Breast epithelium (tissue), 4 donors: ENCODE measurements at regions not wholly inside any gene's neighbourhood (a gene's known extent, or its start where the extent isn't known, plus 50 kb on each side); places are given as distances from the start of the nearest gene placed in this dataset.
A peak's percentile ranks its signal among the peaks of the same experiment; 100 is the strongest.
"Not testable (repeated sequence)": the region's sequence is repeated elsewhere in the genome, so short reads cannot be mapped to it uniquely, and the experiment has no call there.

Source experiments
- DNase-seq, 2 donors: peaks; one replicate each; pipeline ENCODE4 v3.0.0-alpha.2; 2019; ENCODE audit warnings: low spot score in 2 of 2
- H3K27ac ChIP-seq, 2 donors: fragments of 200-600 bp; sonication (generic) in 1 of 2; one replicate each; pipeline ENCODE4 v1.5.1; 2016 to 2019; ENCODE audit warnings: mild to moderate bottlenecking in 1 of 2
- H3K27me3 ChIP-seq, 2 donors: fragments of 200-600 bp; sonication (generic) in 1 of 2; one replicate each; pipeline versions ENCODE4 v1.5.1 to v1.6.0; 2017 to 2019; ENCODE audit warnings: control low read depth in 1 of 2, mild to moderate bottlenecking in 1 of 2
- H3K36me3 ChIP-seq: fragments of 200-600 bp; one replicate; pipeline ENCODE4 v1.5.1; 2019
- H3K4me1 ChIP-seq, 2 donors: fragments of 200-600 bp; sonication (generic); one replicate each; pipeline ENCODE4 v1.5.1; 2016 to 2019; ENCODE audit warnings: control low read depth in 1 of 2
- H3K4me3 ChIP-seq, 3 donors: fragments of 200-600 bp; sonication (generic); 1 replicate in 2 of 3; 2 replicates in 1 of 3; pipeline ENCODE4 v1.5.1; 2016 to 2019; ENCODE audit warnings: mild to moderate bottlenecking in 3 of 3, moderate library complexity in 2 of 3
- H3K9me3 ChIP-seq, 2 donors: fragments of 200-600 bp; sonication (generic) in 1 of 2; one replicate each; pipeline ENCODE4 v1.5.1; 2016 to 2019; ENCODE audit warnings: control low read depth in 1 of 2
- POLR2A ChIP-seq: fragments of 450-650 bp; IDR thresholded peaks from one replicate; pipeline ENCODE4 v1.6.1; 2016; ENCODE audit warnings: antibody characterized with exemption, mild to moderate bottlenecking, moderate library complexity
- POLR2AphosphoS5 ChIP-seq, 3 donors: sonication (generic); formaldehyde crosslinking; IDR thresholded peaks; one replicate each; pipeline ENCODE4 v1.6.1; 2017; ENCODE audit warnings: antibody characterized with exemption in 3 of 3
- intact Hi-C: fragments of 100-400 bp; cut with DNase I; formaldehyde crosslinking; loops from one replicate; pipeline ENCODE4 v1.15.1; 2023; ENCODE audit warnings: low total_unique reads
- TF ChIP-seq, protein P1 (sequence below), 3 donors: fragments of 450-650 bp; IDR thresholded peaks; one replicate each; pipeline ENCODE4 v1.5.1; 2016 to 2017; ENCODE audit warnings: antibody characterized with exemption in 3 of 3, mild to moderate bottlenecking in 3 of 3, moderate library complexity in 3 of 3

DNA sequence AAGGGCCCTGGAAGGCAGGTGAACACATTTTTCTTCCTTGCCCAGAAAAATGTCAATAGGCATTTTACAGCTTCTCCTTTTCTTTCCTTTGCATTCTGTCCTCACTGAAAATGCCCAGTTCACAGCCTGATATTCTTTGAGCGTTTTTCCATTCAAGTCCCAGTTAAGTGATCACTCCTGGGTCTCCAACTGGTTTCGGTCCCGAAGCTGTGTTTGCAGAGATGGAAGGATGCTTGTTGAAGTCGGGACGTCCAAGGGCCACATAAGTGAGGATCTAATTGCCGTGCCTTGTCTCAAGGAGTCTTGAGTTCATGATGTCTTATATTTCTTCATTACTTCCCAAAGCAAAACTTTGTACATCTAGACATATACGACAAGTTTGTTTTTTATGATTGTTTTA, 208.7 kb upstream of the PRKCQ start:
- Histone ChIP-seq H3K36me3 (no peaks in the 10 kb centered on the region), H3K27ac (no peak overlapping the region), H3K9me3 (no peaks in the 10 kb centered on the region), H3K4me1 (no peaks in the 10 kb centered on the region), H3K4me3 (no peak overlapping the region), H3K27me3 (no peaks in the 10 kb centered on the region)
- TF ChIP-seq POLR2A (no peak), POLR2AphosphoS5 (IDR thresholded peaks at IDR 0.05) (no peak)
- TF ChIP-seq, protein P1, sequence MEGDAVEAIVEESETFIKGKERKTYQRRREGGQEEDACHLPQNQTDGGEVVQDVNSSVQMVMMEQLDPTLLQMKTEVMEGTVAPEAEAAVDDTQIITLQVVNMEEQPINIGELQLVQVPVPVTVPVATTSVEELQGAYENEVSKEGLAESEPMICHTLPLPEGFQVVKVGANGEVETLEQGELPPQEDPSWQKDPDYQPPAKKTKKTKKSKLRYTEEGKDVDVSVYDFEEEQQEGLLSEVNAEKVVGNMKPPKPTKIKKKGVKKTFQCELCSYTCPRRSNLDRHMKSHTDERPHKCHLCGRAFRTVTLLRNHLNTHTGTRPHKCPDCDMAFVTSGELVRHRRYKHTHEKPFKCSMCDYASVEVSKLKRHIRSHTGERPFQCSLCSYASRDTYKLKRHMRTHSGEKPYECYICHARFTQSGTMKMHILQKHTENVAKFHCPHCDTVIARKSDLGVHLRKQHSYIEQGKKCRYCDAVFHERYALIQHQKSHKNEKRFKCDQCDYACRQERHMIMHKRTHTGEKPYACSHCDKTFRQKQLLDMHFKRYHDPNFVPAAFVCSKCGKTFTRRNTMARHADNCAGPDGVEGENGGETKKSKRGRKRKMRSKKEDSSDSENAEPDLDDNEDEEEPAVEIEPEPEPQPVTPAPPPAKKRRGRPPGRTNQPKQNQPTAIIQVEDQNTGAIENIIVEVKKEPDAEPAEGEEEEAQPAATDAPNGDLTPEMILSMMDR (IDR thresholded peaks at IDR 0.05): no peak
- intact Hi-C loops: no loop called here
- no peak for DNase-seq

DNA sequence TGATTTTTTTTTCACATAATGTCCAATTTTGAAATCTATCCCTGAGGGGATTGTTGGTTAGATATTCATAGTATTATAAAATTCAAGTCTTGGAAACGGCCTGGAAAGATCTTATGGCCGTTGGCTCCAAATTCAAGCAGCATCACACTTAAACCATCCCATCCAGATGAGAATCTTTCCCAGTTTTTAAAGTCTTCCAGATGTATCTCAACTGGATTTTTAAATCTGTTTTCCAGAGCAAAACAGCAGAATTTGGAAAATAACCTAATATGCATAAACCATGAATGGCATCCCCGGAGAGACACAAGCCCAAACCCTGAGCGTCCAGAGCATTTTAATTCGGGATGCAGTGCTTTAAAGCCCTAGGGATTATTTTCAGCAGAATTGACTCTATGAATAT, 208.2 kb upstream of the PRKCQ start:
- Histone ChIP-seq H3K36me3 (no peaks in the 10 kb centered on the region), H3K27me3 (no peaks in the 10 kb centered on the region), H3K27ac (no peak overlapping the region), H3K9me3 (no peaks in the 10 kb centered on the region), H3K4me3 (no peak overlapping the region), H3K4me1 (no peaks in the 10 kb centered on the region)
- TF ChIP-seq POLR2A (no peak), POLR2AphosphoS5 (IDR thresholded peaks at IDR 0.05) (no peak)
- TF ChIP-seq, protein P1 (IDR thresholded peaks at IDR 0.05): no peak
- intact Hi-C loops: no loop called here
- DNase-seq: no peak

DNA sequence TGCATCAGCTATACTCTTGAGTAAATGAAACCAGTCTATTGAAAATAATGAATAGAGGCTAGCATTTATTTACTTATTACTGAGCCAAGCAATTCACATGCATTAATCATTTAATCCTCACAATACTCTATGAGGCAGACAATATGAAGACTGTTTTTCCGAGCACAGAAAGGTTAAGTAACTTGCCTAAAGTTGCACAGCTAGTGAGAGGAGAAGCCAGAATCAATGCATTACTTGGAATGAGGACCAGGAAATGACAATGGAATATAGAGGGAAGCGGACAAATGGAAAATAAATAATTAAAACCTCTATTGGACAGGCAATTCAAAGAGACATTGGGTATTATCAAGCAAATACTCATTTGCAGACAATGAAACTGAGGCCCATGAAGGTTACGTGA, 207.6 kb upstream of the PRKCQ start:
- intact Hi-C loops: no loop called here

DNA sequence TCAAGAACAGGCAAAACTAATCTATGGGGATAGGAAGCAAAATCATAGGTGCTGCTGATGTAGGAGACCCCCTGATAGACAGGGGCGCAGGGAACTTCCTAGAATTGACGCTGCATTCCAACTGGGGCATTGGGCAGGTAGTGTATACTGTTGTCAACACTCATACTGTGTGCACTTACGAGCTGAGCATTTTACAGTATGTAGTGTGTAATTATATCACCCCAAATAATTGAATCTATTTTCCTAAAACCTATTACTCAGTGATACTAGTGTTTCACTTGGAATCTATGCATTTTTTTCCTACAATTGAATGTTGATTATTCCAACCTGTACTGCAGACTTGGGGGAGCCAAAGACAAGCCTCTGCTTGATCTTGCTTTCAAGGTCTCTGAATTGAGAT, 207.0 kb upstream of the PRKCQ start:
- no peak for TF ChIP-seq POLR2A
- TF ChIP-seq POLR2AphosphoS5 (IDR thresholded peaks at IDR 0.05): no peak
- TF ChIP-seq, protein P1 (IDR thresholded peaks at IDR 0.05): no peak
- Histone ChIP-seq H3K27me3 (no peaks in the 10 kb centered on the region), H3K36me3 (no peaks in the 10 kb centered on the region), H3K27ac (no peak overlapping the region), H3K4me3 (peak overlapping the region in 1 of 3 donors; percentile 12), H3K9me3 (no peaks in the 10 kb centered on the region), H3K4me1 (no peaks in the 10 kb centered on the region)
- intact Hi-C loops: no loop called here
- DNase-seq: no peak

More for the DNA sequence above, 207.6 kb upstream of the PRKCQ start:
- no peak for TF ChIP-seq POLR2A
- TF ChIP-seq, protein P1 (IDR thresholded peaks at IDR 0.05): no peak
- TF ChIP-seq POLR2AphosphoS5 (IDR thresholded peaks at IDR 0.05): no peak
- Histone ChIP-seq H3K36me3 (no peaks in the 10 kb centered on the region), H3K4me3 (no peak overlapping the region), H3K27ac (no peak overlapping the region), H3K4me1 (no peaks in the 10 kb centered on the region), H3K9me3 (no peaks in the 10 kb centered on the region), H3K27me3 (no peaks in the 10 kb centered on the region)
- DNase-seq: no peak

DNA sequence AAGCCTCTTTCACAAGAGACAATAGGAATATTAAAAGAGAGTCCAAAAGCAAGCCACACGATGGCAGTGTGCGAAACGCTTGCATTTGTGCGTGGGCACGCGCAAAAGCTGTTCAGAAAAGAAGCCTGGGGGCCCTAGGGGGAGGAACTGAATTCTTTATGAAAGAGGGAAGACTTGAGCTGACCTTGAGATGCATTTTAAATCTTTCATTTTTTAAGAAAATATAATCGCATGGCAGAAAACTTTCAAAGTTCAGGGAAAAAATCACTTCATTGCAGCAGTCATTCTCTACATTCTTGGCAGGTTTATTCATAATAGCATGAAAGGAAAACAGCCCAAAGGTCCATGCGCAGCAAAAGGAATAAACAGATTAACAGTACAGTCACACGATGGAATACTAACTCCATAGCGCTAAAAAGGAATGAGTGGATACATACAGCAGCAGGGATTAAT, 206.5 kb upstream of the PRKCQ start:
- H3K36me3 ChIP-seq: no peaks in the 10 kb centered on the region
- intact Hi-C loops: no loop called here
- peak in 1 of 2 donors; percentile 36 for DNase-seq
- H3K27ac ChIP-seq: peak overlapping the region in 1 of 2 donors; percentile 22
- H3K4me3 ChIP-seq: peak overlapping the region in 1 of 3 donors; percentile 12
- H3K4me1 ChIP-seq: no peaks in the 10 kb centered on the region
- no peaks in the 10 kb centered on the region for H3K9me3 ChIP-seq
- no peaks in the 10 kb centered on the region for H3K27me3 ChIP-seq
- TF ChIP-seq, protein P1 (IDR thresholded peaks at IDR 0.05): peak; percentile 16 to 37 (median 27)
- no peak for TF ChIP-seq POLR2A

DNA sequence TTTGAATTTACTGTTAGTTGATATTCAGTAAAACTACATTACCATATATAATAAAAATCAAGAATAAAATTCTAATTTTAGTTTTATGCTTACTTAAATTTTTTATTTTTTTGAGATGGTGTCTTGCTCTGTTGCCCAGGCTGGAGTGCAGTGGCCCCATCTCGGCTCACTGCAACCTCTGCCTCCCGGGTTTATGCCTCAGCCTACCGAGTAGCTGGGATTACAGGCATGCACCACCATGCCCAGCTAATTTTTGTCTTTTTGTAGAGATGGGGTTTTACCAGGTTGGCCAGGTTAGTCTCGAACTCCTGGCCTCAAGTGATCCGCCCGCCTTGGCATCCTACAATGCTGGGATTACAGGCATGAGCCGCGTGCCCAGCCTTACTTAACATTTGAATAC, 204.4 kb upstream of the PRKCQ start:
- H3K9me3 ChIP-seq, H3K27me3 ChIP-seq, intact Hi-C loops, H3K4me3 ChIP-seq, H3K36me3 ChIP-seq, H3K4me1 ChIP-seq, H3K27ac ChIP-seq, DNase-seq: not testable (repeated sequence)
